ENCODE measurements at regions not wholly inside any gene's neighbourhood (a gene's known extent, or its start where the extent isn't known, plus 50 kb on each side); places are given as distances from the start of the nearest gene placed in this dataset.

DNA sequence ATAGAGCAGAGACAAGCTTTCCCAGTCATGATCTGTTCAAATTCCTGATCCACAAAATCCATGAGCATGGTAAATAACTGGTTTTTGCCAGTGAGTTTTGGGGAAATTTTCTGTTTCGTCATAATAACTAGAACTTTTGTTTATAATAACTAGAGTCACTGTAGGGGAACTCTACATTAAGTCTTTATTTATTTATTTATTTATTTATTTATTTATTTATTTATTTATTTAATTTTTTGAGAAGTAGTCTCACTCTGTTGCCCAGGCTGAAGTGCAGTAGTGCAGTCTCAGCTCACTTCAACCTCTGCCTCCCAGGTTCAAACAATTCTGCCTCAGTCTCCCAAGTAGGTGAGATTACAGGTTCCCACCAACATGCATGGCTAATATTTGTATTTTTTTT is 1106.8 kb downstream of the AMY1C start:
- no peak for DNase-seq

DNA sequence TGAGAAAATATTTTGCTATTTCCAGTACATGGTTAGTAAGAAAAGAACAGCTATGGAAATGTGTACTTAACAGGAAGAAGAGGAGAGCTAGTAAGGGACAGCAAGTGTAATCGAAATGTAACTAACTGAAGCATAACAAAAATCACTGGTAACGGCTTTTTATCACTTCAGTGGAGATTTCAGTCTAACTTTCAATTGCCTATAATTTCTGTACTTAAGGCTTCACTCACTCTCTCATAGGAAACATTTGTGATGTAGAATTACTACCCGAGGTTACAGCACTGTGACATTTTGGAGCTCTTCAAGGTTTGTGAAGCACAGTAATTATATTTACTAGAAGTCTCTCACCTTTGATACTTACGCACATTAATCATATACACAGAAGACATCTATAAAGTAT is 1119.1 kb downstream of the AMY1C start:
- no peak for DNase-seq

GRCh38 chr1:104874044-104874443 is 1124.3 kb downstream of the AMY1C start:
- DNase-seq = no peak

DNA sequence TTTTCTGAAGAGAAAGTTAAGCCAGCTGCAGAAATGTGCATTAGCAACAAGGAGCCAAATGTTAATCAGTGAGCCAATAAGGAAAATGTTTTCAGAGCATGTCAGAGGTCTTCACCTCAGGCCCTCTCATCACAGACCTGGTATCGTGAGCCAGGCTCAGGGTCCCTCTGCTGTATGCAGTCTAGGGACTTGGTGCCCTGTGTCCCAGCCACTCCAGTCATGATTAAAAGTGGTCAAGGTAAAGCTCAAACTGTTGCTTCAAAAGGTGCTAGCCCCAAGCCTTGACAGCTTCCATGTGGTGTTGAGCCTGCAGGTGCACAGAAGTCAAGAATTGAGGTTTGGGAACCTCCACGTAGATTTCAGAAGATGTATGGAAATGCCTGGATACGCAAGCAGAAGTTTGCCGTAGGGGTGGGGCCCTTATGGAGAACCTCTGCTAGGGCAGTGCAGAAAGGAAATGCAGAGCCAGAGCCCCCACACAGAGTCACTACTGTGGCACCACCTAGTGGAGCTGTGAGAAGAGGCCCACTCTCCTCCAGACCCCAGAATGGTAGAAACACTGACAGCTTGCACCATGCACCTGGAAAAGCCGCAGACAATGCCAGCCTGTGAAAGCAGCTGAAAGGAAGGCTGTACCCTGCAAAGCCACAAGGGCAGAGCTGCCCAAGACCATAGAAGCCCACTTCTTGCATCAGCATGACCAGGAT is 1128.7 kb downstream of the AMY1C start:
- DNase-seq = no peak

- no peak for DNase-seq
These were observed 1135.2 kb downstream of the AMY1C start for GRCh38 chr1:104884939-104885338.

- no peak for DNase-seq
These were observed 1155.6 kb downstream of the AMY1C start for GRCh38 chr1:104905322-104905721.

DNA sequence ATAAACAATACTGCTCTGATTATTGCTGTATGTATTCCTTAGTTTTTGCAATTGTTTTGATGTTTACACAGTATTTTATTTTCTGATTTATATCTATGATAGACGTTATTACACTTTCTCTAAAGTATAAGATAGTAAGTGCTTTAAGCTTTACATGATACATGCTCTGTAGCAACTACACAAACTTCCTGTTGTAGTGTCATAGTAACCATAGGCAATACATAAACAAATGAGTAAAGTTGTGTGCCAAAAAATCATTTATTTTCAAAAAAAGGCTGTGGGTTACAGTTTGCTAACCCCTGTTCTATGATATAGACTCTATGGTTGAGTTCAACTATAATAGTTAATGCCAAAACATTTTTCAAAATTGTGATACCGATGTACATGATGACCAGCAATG is 1156.4 kb downstream of the AMY1C start:
- DNase-seq = no peak

- DNase-seq = no peak
These were observed 1169.5 kb downstream of the AMY1C start for GRCh38 chr1:104919188-104919587.

GRCh38 chr1:104921525-104921924 is 1171.8 kb downstream of the AMY1C start:
- DNase-seq = no peak

GRCh38 chr1:104923075-104923474 is 1173.4 kb downstream of the AMY1C start:
- DNase-seq = no peak

DNA sequence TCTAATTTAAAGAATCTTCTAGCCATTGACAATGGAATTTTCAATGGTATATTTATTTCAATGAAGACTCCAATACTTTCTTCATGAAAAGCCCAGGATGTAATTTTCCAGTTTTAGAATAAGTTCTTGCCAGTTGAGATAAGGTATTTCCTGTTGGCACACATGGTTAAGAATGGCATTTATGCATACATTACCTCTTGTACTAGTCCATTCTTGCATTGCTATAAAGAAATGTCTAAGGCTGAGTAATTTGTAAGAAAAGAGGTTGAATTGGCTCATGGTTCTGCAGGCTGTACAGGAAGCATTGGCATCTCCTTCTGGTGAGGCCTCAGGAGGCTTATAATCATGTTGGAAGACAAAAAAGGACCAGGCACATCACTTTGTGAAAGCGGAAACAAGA is 1179.6 kb downstream of the AMY1C start:
- no peak for DNase-seq

GRCh38 chr1:104932030-104932915 is 1182.6 kb downstream of the AMY1C start:
- no peak for DNase-seq

GRCh38 chr1:104932949-104933679 is 1183.4 kb downstream of the AMY1C start:
- DNase-seq = no peak

GRCh38 chr1:104933846-104934245 is 1184.1 kb downstream of the AMY1C start:
- DNase-seq = no peak

GRCh38 chr1:104945406-104945805 is 1195.7 kb downstream of the AMY1C start:
- DNase-seq = no peak

- DNase-seq = no peak
These were observed 1197.0 kb downstream of the AMY1C start for GRCh38 chr1:104946558-104947210.

- no peak for DNase-seq
These were observed 1203.9 kb downstream of the AMY1C start for GRCh38 chr1:104953555-104953954.

GRCh38 chr1:104973516-104973915 is 1223.8 kb downstream of the AMY1C start:
- DNase-seq = no peak

- no peak for DNase-seq
These were observed 1230.0 kb downstream of the AMY1C start for GRCh38 chr1:104979651-104980050.

- DNase-seq = no peak
These were observed 1237.5 kb downstream of the AMY1C start for GRCh38 chr1:104987210-104987609.

DNA sequence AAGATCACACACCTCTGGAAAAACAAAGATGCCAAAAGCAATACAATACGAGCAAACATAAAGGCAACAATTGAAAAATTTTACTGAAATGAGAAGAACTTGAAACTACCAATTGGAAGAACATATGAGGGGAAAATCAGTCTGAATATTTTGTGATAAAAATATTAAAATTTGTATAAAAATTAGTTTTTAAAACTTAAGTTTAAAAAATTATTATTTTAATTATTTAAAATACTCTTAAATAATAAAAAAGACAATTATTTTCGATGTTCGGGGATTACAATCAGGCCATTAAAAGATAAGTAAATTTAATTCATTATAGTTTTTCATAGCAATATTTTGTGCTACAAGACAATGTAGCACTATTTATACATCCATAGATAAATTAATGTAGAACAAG is 1239.3 kb downstream of the AMY1C start:
- no peak for DNase-seq

DNA sequence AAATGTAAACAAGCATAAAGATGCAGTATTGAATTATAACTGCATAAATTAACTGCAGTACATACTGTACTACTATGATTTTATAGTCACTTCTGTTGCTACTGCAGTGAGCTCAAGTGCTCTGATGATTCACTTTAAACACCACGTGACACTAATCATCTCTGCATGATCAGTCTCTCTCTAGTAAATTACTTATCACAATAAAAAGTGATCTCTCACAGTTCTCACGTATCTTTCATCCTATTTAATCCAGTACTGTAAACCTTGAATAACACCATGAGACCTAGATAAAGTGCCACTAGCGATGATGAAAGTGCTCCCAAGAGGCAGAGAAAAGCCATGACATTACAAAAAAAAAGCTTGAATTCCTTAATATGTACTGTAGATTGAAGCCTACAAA is 1242.0 kb downstream of the AMY1C start:
- no peak for DNase-seq

- no peak for DNase-seq
These were observed 1251.1 kb downstream of the AMY1C start for GRCh38 chr1:105000793-105001192.

Measured in midbrain (tissue), 1 donor.